Left ventricle myocardium inferior (tissue), 1 donor: ENCODE measurements at regions not wholly inside any gene's neighbourhood (a gene's known extent, or its start where the extent isn't known, plus 50 kb on each side); places are given as distances from the start of the nearest gene placed in this dataset.
"Not testable (repeated sequence)": the region's sequence is repeated elsewhere in the genome, so short reads cannot be mapped to it uniquely, and the experiment has no call there.

Experiments
- DNase-seq: peaks from one replicate; pipeline ENCODE4 v3.0.0-alpha.2; 2020
- H3K27ac ChIP-seq: fragments of 200-600 bp; replicated peaks from 2 replicates; pipeline ENCODE4 v1.8.0; 2021
- H3K27me3 ChIP-seq: fragments of 200-600 bp; 2 replicates; pipeline ENCODE4 v1.8.0; 2021; ENCODE audit warnings: low read depth
- H3K36me3 ChIP-seq: fragments of 200-600 bp; 2 replicates; pipeline ENCODE4 v1.8.0; 2021
- H3K4me1 ChIP-seq: fragments of 200-600 bp; 2 replicates; pipeline ENCODE4 v1.8.0; 2021
- H3K4me3 ChIP-seq: fragments of 200-600 bp; 2 replicates; pipeline ENCODE4 v1.8.0; 2021; ENCODE audit warnings: mild to moderate bottlenecking, moderate library complexity
- H3K9me3 ChIP-seq: fragments of 200-600 bp; replicated peaks from 2 replicates; pipeline ENCODE4 v1.8.0; 2021
- intact Hi-C: fragments of 100-400 bp; cut with micrococcal nuclease; formaldehyde crosslinking; loops from one replicate; pipeline ENCODE4 v1.11.0; 2022
- TF ChIP-seq, protein P1 (sequence below): fragments of 200-600 bp; IDR thresholded peaks from 2 replicates; pipeline ENCODE4 v1.8.0; 2021; ENCODE audit warnings: antibody characterized with exemption, mild to moderate bottlenecking, borderline replicate concordance
- donor health status: DM: no; HTN: yes; CAD: no; lungs with severe emphysema.

DNA sequence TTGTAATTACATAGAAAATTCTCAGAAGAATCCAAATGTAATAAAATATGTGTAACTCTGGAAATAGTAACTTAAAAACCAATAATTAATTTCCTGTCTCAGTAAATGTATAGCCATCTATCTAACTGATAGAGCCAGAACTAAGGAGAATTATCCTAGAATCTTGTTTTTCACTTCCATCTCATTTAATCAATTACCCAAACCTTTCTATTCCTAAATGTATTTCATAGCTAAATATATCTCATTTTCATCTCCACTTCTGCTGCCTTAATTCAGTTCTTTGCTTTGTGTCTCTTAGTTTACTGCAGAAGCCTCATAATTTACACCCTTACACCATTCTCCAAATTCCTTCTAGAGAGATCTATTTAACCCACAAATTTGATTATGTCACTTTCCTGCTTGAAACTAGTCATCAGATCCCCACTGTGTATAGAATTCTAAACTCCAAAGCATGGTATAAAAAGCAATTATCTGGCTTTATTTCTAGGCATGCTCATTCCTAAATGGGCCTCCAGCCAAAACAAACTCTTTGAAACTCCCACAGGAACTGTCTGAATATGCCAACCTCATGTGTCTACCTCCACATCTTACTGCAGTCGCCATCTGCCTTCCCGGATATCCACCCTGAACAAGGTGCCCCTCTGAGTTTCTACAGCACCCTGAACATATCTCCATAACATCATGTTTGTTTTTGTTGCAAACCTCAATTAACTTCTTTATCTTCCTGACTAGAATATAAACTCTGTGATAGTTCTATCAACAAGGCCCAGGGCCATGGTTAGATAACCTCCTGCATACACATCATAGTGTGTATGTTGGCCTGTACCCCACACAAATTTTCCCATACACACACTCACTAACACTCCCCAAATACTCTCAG lies 70.5 kb upstream of the ADTRP start:
- no peak for DNase-seq
- Histone ChIP-seq H3K4me3 (no peak overlapping the region), H3K27me3 (no peaks in the 10 kb centered on the region), H3K4me1 (no peaks in the 10 kb centered on the region), H3K36me3 (no peaks in the 10 kb centered on the region), H3K27ac (no peak overlapping the region), H3K9me3 (no peaks in the 10 kb centered on the region)
- intact Hi-C loops = no loop called here
- TF ChIP-seq, protein P1, sequence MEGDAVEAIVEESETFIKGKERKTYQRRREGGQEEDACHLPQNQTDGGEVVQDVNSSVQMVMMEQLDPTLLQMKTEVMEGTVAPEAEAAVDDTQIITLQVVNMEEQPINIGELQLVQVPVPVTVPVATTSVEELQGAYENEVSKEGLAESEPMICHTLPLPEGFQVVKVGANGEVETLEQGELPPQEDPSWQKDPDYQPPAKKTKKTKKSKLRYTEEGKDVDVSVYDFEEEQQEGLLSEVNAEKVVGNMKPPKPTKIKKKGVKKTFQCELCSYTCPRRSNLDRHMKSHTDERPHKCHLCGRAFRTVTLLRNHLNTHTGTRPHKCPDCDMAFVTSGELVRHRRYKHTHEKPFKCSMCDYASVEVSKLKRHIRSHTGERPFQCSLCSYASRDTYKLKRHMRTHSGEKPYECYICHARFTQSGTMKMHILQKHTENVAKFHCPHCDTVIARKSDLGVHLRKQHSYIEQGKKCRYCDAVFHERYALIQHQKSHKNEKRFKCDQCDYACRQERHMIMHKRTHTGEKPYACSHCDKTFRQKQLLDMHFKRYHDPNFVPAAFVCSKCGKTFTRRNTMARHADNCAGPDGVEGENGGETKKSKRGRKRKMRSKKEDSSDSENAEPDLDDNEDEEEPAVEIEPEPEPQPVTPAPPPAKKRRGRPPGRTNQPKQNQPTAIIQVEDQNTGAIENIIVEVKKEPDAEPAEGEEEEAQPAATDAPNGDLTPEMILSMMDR = no peak

GRCh38 chr6:11848346-11848651 lies 69.7 kb upstream of the ADTRP start:
- Histone ChIP-seq H3K9me3 (no peaks in the 10 kb centered on the region), H3K4me3 (no peak overlapping the region), H3K36me3 (no peaks in the 10 kb centered on the region), H3K4me1 (no peaks in the 10 kb centered on the region), H3K27ac (no peak overlapping the region), H3K27me3 (no peaks in the 10 kb centered on the region)
- TF ChIP-seq, protein P1 = no peak
- intact Hi-C loops = no loop called here
- DNase-seq = no peak

GRCh38 chr6:11847515-11848345 lies 69.1 kb upstream of the ADTRP start:
- TF ChIP-seq, protein P1 = no peak
- no peak for DNase-seq
- Histone ChIP-seq H3K9me3 (no peaks in the 10 kb centered on the region), H3K27me3 (no peaks in the 10 kb centered on the region), H3K4me3 (no peak overlapping the region), H3K27ac (no peak overlapping the region), H3K4me1 (no peaks in the 10 kb centered on the region), H3K36me3 (no peaks in the 10 kb centered on the region)
- intact Hi-C loops = no loop called here

DNA sequence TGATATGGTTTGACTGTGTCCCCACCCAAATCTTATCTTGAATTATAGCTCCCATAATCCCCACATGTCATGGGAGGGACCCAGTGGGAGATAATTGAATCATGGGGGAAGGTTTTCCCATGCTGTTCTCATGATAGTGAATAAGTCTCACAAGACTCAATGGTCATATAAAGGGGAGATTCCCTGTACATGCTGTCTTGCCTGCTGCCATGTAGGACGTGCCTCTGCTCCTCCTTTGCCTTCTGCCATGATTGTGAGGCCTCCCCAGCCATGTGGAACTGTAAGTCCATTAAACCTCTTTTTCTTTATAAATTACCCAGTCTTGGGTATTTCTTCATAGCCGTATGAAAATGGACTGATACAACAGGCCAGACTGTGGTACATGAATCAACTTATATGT lies 68.5 kb upstream of the ADTRP start:
- H3K9me3 ChIP-seq, H3K4me1 ChIP-seq, DNase-seq, H3K27me3 ChIP-seq, H3K36me3 ChIP-seq, H3K4me3 ChIP-seq, H3K27ac ChIP-seq, intact Hi-C loops: not testable (repeated sequence)

DNA sequence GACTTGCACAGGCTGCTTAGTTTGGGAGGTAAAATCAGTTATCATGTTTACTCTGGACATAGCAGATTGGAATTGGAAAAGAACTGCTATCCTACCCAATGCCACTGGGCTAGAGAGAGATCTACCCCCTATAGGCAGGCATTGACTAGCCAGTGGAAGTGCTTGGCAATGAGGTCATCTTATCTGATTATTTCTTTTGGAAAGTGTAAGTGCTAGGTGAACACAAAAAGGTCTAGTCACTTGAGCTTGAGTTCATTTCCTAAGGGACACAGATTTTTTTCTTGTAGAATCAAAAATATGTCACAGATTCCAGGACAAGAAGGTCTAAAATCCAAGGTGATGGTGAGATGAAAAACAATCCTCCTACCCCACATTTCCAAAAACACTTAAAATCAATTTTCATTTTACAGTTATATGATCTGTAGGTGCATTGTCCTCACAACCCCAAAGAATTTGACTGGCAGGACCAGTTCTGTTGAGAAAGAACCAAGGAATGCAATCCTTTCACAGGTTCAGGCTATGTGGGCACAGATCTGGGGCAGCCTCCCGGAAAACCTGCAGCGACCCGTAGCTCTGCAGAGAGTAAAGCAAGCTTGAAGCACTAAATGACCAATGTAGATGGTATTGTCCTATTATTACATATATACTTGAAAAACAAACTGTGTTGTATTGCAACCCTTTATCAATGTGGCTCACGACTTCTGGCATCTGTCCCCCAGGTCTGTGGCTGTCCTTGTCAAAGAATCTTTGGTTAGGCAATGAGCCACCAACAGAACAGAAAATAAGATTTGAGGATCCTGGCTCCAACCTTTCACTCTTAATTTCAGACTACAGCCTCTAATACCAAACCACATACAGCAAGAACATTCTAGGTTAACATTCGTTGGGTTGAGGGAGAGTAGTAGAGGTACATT lies 67.3 kb upstream of the ADTRP start:
- Histone ChIP-seq H3K27me3 (no peaks in the 10 kb centered on the region), H3K9me3 (no peaks in the 10 kb centered on the region), H3K4me1 (no peaks in the 10 kb centered on the region), H3K4me3 (no peak overlapping the region), H3K27ac (no peak overlapping the region), H3K36me3 (no peaks in the 10 kb centered on the region)
- TF ChIP-seq, protein P1 = no peak
- intact Hi-C loops = no loop called here
- DNase-seq = no peak

DNA sequence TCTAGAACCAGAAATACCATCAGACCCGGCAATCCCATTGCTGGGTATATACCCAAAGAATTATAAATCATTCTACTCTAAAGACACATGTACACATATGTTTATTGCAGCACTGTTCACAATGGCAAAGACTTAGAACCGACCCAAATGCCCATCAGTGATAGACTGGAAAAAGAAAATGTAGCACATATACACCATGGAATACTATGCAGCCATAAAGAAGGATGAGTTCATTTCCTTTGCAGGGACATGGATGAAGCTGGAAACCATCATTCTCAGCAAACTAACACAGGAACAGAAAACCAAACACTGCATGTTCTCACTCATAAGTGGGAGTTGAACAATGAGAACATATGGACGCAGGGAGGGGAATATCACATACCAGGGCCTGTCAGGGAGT lies 64.2 kb upstream of the ADTRP start:
- intact Hi-C loops, H3K4me3 ChIP-seq, H3K27ac ChIP-seq, H3K27me3 ChIP-seq, DNase-seq, H3K36me3 ChIP-seq, H3K4me1 ChIP-seq: not testable (repeated sequence)
- peaks cover 24% of the 10 kb centered on the region for H3K9me3 ChIP-seq
